Testis (tissue), 2 donors: ENCODE measurements at regions not wholly inside any gene's neighbourhood (a gene's known extent, or its start where the extent isn't known, plus 50 kb on each side); places are given as distances from the start of the nearest gene placed in this dataset.

Source experiments
- DNase-seq: peaks from one replicate; pipeline ENCODE4 v3.0.0-alpha.2; 2019
- H3K27ac ChIP-seq, 2 donors: fragments of 200-600 bp; sonication (generic); one replicate each; pipeline ENCODE4 v1.5.1; 2019
- H3K27me3 ChIP-seq: fragments of 200-600 bp; sonication (generic); one replicate; pipeline ENCODE4 v1.5.1; 2019
- H3K36me3 ChIP-seq: fragments of 200-600 bp; sonication (generic); one replicate; pipeline ENCODE4 v1.5.1; 2017; ENCODE audit warnings: low read depth; ENCODE audit errors: missing control alignments
- H3K4me1 ChIP-seq: fragments of 200-600 bp; sonication (generic); one replicate; pipeline ENCODE4 v1.5.1; 2019
- H3K4me3 ChIP-seq, 2 donors: fragments of 200-600 bp; sonication (generic); one replicate each; pipeline ENCODE4 v1.5.1; 2017 to 2019
- H3K9me3 ChIP-seq: fragments of 200-600 bp; sonication (generic); one replicate; pipeline ENCODE4 v1.5.1; 2017
- CTCF ChIP-seq, 3 experiments: fragments of 450-650 bp in 2 of 3; fragments of 200-600 bp in 1 of 3; sonication (generic) in 1 of 3; IDR thresholded peaks; one replicate each; pipeline ENCODE4 v1.5.1; 2016 to 2019; ENCODE audit warnings: antibody characterized with exemption in 3 of 3, mild to moderate bottlenecking in 2 of 3, moderate library complexity in 1 of 3
- POLR2A ChIP-seq: fragments of 450-650 bp; IDR thresholded peaks from one replicate; pipeline ENCODE4 v1.6.1; 2017; ENCODE audit warnings: antibody characterized with exemption, mild to moderate bottlenecking, moderate library complexity
- WGBS, 2 donors: methylation state at CpG; one replicate each; pipeline ENCODE4 v1.1.5; 2018; 5-methylcytosine and 5-hydroxymethylcytosine counted together
- intact Hi-C: fragments of 100-400 bp; cut with DNase I; formaldehyde crosslinking; loops from one replicate; pipeline ENCODE4 v1.15.1; 2023; ENCODE audit warnings: low total_unique reads

- Histone ChIP-seq H3K27ac (no peak overlapping the region), H3K36me3 (no peaks in the 10 kb centered on the region), H3K27me3 (no peaks in the 10 kb centered on the region), H3K9me3 (no peaks in the 10 kb centered on the region), H3K4me1 (peaks cover 24% of the 10 kb centered on the region), H3K4me3 (no peak overlapping the region)
- intact Hi-C loops, result loop anchor here (10.0 kb wide), 1 partner anchor 108 kb away; no protein-coding TSS in a partner anchor
- no peak for TF ChIP-seq POLR2A
- TF ChIP-seq CTCF (IDR thresholded peaks at IDR 0.05), result no peak
- 84 to 94% methylated on average over 4 to 6 of the region's 6 CpGs for WGBS, 2 donors
- no peak for DNase-seq
These were observed 88.8 kb upstream of the DIO3 start for GRCh38 chr14:101472518-101472849.

GRCh38 chr14:101473045-101473729, 88.1 kb upstream of the DIO3 start:
- H3K9me3 ChIP-seq, result no peaks in the 10 kb centered on the region
- intact Hi-C loops, result loop anchor here (10.0 kb wide), 1 partner anchor 108 kb away; no protein-coding TSS in a partner anchor
- 91 to 92% methylated on average over 12 of the region's 12 CpGs for WGBS, 2 donors
- no peak overlapping the region for H3K4me3 ChIP-seq
- DNase-seq, result no peak
- H3K36me3 ChIP-seq, result no peaks in the 10 kb centered on the region
- H3K27me3 ChIP-seq, result no peaks in the 10 kb centered on the region
- no peak overlapping the region for H3K27ac ChIP-seq
- no peak for TF ChIP-seq CTCF (IDR thresholded peaks at IDR 0.05)
- no peak for TF ChIP-seq POLR2A
- peaks cover 24% of the 10 kb centered on the region for H3K4me1 ChIP-seq

- DNase-seq, result peak; percentile 13
- no peaks in the 10 kb centered on the region for H3K9me3 ChIP-seq
- 74 to 84% methylated on average over 23 of the region's 23 CpGs for WGBS, 2 donors
- TF ChIP-seq POLR2A (no peak), CTCF (IDR thresholded peaks at IDR 0.05) (no peak)
- no peaks in the 10 kb centered on the region for H3K27me3 ChIP-seq
- peaks cover 24% of the 10 kb centered on the region for H3K4me1 ChIP-seq
- no peak overlapping the region for H3K4me3 ChIP-seq
- intact Hi-C loops, result loop anchor here (10.0 kb wide), 1 partner anchor 109 kb away; no protein-coding TSS in a partner anchor
- no peaks in the 10 kb centered on the region for H3K36me3 ChIP-seq
- H3K27ac ChIP-seq, result no peak overlapping the region
These were observed 87.3 kb upstream of the DIO3 start for GRCh38 chr14:101473795-101474562.

- Histone ChIP-seq H3K27ac (peak overlapping the region; percentile 83 to 86), H3K4me3 (no peak overlapping the region)
- intact Hi-C loops, result loop anchor here (10.0 kb wide), 1 partner anchor 110 kb away; no protein-coding TSS in a partner anchor
These were observed 86.5 kb upstream of the DIO3 start for GRCh38 chr14:101474563-101475455.

More at GRCh38 chr14:101474563-101475455, 86.5 kb upstream of the DIO3 start:
- WGBS, 2 donors, result 73 to 82% methylated on average over 17 to 19 of the region's 19 CpGs
- no peak for TF ChIP-seq POLR2A
- no peak for TF ChIP-seq CTCF (IDR thresholded peaks at IDR 0.05)
- H3K9me3 ChIP-seq, result no peaks in the 10 kb centered on the region
- no peaks in the 10 kb centered on the region for H3K27me3 ChIP-seq
- H3K36me3 ChIP-seq, result no peaks in the 10 kb centered on the region
- peaks cover 24% of the 10 kb centered on the region for H3K4me1 ChIP-seq
- peak; percentile 14 for DNase-seq
